Stimulated activated CD8-positive, alpha-beta memory T cell treated with anti-CD3 and anti-CD28 coated beads, Interleukin-15, amount 100 ng/mL, for 48 hours (primary cell): ENCODE measurements at regions not wholly inside any gene's neighbourhood (a gene's known extent, or its start where the extent isn't known, plus 50 kb on each side); places are given as distances from the start of the nearest gene placed in this dataset.
A peak's percentile ranks its signal among the peaks of the same experiment; 100 is the strongest.

Source experiments
- DNase-seq, 2 donors: peaks; one replicate each; pipeline ENCODE4 v3.0.0-alpha.2; 2020; ENCODE audit warnings: low read depth in 2 of 2

DNA sequence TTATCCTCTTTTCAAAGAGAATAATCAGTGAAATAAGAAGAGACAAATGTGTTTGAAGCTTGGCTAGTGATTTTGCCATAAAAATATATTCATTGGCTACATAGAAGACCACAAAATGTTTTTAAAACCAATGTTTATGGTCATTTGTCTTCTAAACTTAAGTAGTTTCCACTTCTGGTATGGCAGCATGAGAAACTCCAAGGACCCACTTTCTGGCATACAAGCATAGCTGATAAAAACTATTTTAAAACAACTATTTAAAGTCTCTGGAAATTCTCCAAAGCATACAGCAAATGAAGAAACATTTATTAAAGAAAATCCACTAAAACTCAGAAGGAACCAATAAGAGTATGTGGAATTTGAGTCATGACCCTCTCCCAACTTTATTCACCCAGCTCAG lies 89.2 kb upstream of the TOMM7 start:
- DNase-seq = no peak

DNA sequence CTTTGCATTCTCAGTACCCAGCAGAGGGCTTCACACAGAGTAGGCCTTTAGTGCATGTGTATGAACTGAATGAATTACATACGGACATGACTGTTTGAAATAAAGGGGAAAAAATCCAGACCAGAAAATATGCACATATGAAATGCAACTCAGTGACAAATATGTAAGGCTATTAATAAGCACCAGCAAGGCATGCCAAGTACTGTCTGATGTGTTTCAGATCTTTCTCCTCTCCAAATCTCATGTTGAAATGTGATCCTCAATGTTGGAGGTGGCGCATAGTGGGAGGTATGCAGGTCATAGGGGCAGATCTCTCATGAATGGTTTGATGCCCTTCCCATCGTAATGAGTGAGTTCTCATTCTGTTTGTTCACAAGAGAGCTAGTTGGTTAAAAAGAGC lies 87.3 kb upstream of the TOMM7 start:
- no peak for DNase-seq

DNA sequence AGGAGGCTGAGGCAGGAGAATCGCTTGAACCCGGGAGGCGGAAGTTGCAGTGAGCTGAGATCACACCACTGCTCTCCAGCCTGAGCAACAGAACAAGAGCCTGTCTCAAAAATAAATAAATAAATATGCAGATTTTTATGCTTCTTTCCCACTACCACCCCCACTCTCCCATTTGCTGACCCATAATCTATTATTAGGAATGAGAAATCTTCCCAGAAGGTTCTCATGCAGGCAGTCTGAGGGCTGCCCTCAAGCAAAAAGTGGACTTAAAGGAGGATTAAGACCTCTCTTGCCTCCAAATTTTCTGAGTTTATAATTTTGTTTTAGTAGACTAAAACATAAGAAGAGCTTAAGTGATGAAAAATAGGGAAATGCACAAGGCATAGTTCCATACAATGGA lies 85.2 kb upstream of the TOMM7 start:
- no peak for DNase-seq

DNA sequence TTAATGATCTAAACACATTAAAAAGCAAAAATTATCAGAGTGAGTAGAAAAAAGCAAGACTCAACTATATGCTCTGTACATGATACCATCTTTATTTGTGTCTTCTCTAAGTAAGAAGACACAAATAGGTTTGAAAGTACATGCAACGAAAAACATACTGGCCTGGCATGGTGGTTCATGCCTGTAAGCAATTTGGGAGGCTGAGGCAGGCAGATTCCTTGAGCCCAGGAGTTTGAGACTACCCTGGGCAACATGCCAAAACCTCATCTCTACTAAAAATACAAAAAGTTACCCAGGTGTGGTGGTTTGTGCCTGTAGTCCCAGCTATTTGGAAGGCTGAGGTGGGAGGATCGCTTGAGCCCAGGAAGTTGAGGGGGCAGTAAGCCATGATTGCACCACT lies 78.1 kb upstream of the TOMM7 start:
- no peak for DNase-seq

DNA sequence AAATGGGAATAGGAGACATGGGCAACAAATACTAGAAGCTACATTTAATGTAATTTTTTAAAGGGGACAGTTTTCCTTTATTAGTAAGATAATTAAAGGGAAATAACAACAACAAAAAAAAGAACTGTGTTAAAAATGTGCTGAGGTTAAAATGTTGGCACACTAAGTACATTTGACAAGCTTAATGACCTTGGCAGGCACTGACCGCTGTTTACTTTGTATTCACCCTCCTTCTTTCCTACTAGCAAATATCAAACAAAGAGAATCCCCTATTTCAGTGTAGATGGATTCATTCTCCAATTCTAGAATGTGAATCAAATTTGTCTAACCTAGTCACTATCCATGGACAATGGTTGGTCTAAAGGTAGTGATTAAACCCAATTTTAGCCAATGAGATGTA lies 77.5 kb upstream of the TOMM7 start:
- DNase-seq = no peak

DNA sequence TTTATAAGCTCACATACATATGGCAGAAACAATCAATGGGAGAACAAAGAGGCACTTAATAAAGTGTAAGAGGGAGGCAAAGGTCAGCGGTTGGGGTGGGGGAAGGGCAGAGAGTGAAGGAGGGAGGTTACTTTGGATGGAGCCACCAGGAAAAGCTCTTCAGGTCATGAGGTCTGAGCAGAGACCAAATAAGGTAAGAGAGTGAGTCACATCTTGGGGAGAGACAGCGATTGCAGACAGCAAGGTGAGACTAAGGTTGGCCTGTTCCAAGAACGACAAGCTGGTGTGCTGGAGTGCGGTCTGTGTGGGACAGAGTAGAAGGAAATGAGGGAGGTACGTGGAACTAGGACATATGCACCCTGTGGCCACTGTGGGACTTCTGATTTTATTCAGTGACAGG lies 74.3 kb upstream of the TOMM7 start:
- no peak for DNase-seq

DNA sequence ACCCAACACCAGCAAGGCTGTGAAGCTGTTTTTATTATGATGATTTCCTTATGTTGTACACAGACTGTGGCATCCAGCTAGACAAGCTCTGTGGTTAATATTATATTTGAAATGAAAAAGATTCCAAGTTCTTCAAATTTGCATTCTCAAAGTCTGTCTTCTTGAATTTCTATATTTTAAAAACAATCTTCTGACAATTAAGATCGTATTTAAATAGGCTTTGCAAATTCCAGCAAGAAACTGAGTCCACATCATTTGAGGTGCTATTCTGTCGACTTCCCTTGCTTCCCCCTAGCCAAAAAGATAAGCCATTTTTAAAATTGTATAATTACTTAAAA lies 73.1 kb upstream of the TOMM7 start:
- DNase-seq = no peak

DNA sequence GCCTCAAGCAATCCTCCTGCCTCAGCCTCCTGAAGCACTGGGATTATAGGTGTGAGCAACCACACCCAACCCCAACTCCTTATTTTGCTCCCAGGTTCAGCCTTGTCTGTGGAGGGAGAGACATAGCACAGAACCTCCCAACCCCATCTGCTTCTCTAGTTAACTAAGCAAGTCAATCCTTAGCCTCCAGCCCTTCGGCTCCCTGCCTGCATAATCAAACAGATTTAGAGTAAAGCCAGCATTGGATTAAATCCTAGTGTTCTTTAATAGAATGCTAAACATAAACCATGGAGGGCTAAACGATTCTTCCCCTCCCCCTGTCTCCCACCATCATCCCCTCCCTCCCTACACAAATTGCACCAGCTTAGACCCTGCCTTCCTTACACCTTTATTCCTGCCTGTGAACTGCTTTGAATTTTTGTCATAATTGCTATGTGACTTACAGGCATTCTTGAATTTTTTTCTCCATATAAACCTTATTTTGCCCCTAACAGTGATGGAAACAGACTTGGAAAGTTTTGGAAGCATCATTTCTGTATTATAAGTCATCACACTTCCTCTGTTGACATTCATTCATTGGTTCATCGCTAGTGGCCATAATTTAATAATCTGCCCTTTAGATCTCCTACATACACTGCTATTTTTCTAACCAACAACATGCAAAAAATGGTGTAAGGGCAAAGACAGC lies 72.6 kb upstream of the TOMM7 start:
- no peak for DNase-seq

DNA sequence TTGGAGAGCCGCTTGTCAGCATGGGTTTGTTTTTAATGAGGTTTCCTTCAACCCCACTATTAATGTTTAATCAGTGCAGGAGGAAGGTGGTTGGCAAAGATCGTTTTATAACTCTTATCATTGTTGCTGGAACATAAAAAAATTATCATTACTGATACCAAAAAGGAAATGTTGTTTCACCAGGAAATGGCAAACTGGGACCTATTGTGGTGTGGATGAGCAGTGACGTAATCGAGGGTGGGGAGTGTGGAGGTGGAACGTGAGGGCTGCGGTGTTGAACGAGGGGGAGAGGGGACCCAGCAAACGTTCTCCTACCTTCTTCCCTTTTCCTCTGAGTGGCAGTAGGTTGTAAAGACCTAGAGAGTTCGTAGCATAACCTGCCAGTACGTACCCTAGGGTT lies 71.9 kb upstream of the TOMM7 start:
- DNase-seq = no peak

DNA sequence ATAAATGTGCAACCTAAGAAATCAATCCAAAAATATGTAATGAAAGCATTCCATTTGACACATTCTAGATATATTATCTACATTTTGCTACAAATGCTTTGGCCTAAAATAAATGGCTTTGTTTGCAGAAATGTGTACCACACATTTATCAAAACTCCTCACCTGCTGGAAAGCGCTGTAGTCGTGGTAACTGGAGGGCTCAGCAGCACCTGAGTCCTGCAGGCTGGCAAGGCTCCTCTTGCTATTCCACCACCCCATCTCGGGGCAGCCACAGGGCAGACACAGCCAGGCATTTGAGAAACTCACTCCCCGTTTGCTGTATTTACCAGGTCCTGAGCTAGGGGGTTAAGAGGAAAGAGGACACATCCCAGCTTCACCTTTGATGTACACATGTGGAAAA lies 68.1 kb upstream of the TOMM7 start:
- DNase-seq = no peak

DNA sequence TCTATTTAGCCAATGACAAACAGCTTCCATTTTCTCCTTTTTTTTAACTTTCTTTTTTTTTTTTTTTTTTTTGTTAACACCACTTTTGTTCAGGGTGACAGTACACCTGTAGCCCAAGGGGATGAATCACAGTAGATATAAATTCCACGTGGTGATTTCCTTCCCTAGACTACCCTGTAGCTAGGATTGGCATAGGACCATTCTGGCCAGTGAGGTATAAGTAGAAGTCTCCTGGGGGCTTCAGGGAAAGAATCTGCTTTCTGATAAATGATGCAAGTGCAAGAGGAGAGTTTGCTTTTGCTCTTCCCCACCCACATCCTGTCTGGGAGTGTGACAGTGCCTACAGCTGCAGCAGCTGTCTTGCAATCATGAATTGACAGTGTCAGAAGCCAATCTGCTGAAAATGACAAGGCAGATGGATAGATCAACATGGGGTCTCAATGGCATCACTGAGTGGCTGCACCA lies 63.2 kb upstream of the TOMM7 start:
- peak; percentile 51 to 59 for DNase-seq

DNA sequence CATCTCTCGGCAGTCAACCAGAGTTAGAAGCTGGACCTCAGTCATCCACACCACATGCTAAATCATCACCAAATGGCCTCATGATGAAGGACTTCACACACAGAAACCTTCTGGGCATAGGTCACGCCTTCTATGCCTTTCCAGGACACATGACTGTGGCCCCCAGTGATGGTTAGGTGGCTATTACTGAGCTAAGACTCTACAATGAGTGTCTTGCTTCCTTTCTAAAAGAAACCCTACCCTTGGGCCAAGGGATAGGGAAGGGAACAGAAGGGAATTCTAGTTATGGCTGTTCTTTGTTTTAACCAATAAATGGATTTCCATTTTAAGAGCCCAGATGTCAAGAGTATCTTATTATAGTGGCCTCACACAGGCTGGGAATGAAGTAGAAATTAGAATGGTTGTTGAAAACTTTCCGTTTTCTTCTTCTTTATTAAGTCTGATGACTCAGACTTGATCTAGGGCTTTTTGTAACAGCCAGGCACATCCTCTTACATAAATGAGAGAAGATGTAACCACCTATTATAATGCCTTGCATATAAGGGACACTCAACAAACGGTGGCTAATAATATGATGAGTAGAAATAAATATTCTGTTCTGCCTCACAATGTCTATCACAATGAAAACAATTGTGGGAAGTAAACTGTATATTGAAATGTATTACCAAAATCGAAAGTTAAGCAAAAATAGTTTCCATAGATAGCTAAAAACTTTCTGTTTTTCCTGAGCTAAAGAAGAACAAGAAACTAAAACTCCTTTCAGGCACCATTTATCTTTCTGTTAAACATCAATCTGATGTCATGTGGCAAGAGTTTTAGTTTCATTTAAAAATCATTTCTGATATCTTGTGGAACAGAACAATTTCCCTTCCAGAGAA lies 62.5 kb upstream of the TOMM7 start:
- DNase-seq = no peak

DNA sequence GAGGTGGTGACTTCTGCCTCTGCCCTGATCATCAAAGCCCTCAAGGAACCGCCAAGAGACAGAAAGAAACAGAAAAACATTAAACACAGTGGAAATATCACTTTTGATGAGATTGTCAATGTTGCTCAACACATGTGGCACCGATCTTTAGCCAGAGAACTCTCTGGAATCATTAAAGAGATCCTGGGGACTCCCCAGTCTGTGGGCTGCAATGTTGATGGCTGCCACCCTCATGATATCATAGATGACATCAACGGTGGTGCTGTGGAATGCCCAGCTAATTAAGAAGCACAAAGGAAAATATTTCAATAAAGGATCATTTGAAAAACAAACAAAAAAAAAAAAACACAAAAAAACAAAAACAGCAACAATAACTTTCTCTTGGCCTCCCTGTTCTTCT lies 59.5 kb upstream of the TOMM7 start:
- DNase-seq = no peak

DNA sequence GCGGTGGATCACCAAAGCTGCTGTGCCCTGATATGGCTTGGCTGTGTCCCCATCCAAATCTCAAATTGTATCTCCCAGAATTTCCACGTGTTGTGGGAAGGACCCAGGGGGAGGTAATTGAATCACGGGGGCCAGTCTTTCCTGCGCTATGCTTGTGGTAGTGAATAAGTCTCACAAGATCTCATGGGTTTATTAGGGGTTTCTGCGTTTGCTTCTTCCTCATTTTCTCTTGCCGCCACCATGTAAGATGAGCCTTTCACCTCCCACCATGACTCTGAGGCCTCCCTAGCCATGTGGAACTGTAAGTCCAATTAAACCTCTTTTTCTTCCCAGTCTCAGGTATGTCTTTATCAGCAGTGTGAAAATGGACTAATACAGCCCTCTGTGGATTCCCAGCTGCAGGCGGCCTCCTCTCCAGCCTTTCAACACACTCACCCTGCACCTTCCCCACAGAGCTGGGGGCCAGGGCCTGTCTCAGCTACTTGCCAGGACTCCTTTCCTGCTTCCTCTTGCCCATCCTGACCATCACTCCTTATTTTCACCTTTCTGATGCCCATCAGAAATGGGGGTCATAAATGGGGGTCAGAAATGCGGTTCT lies 57.2 kb upstream of the TOMM7 start:
- DNase-seq = no peak

DNA sequence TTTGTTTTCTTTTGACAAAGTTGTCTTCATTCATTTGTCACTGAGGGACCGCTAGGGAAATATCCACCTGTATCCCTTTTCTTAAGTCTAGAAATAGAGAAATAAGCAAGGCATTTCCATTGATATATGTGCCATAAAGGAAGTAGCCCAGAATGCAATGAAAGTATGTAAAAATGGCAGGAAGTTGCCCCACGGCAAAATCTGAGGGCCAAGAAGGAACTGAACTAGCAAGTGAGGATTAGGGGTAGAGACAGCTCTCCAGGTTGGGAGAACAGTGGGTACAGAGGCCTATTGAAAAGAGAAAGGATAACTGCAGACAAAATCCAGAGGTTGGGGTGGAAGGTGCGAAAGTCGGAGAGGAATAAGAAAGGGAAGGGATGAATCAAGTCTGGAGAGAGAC lies 56.6 kb upstream of the TOMM7 start:
- no peak for DNase-seq

DNA sequence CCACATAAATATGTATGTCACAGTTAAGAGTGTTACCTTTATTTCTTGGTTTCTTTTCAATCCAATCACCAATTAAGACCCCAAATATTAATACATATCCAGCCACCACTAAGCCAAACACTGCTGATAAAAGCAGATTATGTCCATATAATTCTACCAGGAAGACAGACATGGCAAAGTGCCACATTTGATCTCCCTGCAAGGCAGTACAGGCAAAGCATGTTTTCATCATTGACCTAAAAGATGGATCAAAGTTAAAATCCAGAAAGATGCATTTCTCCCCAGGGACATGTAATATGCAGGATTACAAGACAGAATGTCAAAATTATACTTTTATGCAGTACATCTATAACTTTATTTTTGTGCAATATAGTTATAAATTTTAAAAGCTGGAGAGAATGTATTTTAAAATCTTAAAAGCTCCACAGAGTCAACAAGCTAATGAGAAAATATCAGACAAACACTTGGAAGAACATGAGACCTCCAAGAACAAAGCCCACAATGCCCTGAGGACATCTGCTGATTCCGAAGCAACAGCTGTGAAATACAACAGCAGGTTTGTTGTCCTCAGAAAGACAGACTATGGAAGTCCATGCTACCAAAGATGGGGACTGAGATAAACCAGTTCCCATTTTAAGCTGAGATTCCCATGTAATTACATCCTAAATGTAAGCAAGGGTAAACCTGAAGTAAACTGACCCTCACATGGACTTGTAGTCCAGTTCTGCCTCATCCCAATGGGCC lies 54.5 kb upstream of the TOMM7 start:
- no peak for DNase-seq

DNA sequence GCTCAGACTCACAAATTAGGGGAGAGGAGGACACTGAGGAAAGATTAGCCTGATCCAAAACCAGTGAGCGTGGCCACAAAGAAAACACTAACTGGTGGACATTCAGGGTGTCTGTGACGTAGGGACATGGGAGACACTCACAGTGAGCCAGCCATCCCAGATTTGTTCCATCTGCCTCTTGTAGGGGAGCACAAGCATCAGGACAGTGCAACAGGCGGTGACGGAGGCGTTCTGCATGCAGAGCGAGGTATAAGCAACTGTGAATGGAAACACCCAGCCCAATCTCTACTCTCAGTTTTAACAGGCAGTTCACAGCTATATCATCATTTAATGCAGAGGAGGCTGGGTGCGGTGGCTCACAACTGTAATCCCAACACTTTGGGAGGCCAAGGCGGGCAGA lies 52.8 kb upstream of the TOMM7 start:
- DNase-seq = no peak

DNA sequence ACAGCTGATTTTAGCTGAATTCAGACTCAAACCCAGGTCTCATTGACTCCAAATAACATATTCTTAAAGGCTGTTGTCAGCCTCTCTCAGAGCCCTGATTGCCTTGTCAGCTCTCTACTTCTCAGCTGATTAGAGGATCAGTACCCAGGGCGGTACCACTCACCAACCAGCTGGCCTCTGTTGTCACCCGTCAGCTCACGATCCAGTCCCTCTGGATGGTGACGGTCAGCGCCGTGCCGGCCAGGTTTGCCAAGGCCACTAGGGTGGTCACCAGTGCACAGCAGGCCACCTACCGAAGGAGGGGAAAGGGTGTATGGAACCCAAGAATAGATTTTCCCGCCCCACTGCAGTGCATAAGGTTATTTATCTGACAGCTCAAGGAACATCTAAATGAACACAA lies 52.3 kb upstream of the TOMM7 start:
- DNase-seq = no peak
